ENCODE measurements at regions not wholly inside any gene's neighbourhood (a gene's known extent, or its start where the extent isn't known, plus 50 kb on each side); places are given as distances from the start of the nearest gene placed in this dataset.
"Not testable (repeated sequence)": the region's sequence is repeated elsewhere in the genome, so short reads cannot be mapped to it uniquely, and the experiment has no call there.

DNA sequence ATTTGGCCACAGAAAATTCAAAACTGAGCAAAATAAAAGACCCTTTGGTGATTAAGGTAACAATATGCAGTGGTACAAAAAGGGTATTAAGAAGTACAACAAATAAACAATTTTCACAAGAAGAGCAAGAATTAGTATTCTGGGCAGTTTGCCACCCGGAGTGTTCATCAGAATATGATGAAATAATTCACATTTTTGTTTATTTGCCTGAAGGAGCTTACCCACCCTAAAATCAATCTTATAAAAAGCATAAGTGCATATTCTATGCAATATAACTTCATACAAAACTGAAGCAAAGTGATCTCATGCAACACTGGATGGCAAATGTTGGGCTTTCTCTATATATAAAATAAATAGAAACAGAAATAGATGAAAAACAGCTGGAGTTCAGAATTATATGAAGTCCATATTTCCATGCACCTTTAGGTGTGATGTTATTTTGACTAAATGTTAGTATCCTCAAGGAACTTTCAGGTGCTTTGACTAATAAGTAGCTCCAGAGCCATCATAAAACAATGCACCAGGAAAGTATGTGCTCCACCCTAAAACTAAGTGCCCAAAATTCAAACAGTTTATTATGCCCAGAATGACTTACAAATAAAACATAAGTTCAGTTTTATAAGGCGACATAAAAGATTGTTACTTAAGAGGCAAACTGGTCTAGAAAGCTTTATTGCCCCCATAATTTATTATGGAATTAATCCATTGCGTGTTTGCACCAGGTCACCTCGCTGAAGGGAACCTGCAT lies 474.3 kb downstream of the SEMA3D start:
- no peak for TF ChIP-seq POLR2A (IDR thresholded peaks at IDR 0.05)
- TF ChIP-seq, protein P1, sequence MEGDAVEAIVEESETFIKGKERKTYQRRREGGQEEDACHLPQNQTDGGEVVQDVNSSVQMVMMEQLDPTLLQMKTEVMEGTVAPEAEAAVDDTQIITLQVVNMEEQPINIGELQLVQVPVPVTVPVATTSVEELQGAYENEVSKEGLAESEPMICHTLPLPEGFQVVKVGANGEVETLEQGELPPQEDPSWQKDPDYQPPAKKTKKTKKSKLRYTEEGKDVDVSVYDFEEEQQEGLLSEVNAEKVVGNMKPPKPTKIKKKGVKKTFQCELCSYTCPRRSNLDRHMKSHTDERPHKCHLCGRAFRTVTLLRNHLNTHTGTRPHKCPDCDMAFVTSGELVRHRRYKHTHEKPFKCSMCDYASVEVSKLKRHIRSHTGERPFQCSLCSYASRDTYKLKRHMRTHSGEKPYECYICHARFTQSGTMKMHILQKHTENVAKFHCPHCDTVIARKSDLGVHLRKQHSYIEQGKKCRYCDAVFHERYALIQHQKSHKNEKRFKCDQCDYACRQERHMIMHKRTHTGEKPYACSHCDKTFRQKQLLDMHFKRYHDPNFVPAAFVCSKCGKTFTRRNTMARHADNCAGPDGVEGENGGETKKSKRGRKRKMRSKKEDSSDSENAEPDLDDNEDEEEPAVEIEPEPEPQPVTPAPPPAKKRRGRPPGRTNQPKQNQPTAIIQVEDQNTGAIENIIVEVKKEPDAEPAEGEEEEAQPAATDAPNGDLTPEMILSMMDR (IDR thresholded peaks at IDR 0.05) = no peak
- Histone ChIP-seq H3K4me3 (replicated peaks in 1 of 3) (no peak overlapping the region), H3K36me3 (no peaks in the 10 kb centered on the region), H3K4me1 (no peaks in the 10 kb centered on the region), H3K27ac (no peak overlapping the region), H3K27me3 (no peaks in the 10 kb centered on the region), H3K9me3 (no peaks in the 10 kb centered on the region)
- intact Hi-C loops (cut with DNase I) = no loop called here
- 94 to 95% methylated on average over 4 of the region's 4 CpGs for WGBS, 2 donors
- no peak for DNase-seq

DNA sequence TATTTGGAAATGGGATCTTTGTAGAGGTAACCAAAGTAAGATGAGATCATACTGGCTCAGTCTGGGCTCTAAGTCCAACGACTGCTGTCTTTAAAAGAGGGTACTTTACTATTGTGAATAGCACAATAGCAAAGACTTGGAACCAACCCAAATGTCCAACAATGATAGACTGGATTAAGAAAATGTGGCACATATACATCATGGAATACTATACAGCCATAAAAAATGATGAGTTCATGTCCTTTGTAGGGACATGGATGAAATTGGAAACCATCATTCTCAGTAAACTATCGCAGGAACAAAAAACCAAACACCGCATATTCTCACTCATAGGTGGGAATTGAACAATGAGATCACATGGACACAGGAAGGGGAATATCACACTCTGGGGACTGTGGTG lies 476.3 kb downstream of the SEMA3D start:
- intact Hi-C loops (cut with DNase I); DNase-seq; H3K4me3 ChIP-seq (replicated peaks in 1 of 3); H3K36me3 ChIP-seq; H3K27ac ChIP-seq; H3K4me1 ChIP-seq; H3K27me3 ChIP-seq; H3K9me3 ChIP-seq: not testable (repeated sequence)
- 95 to 96% methylated on average over 3 of the region's 3 CpGs for WGBS, 2 donors

DNA sequence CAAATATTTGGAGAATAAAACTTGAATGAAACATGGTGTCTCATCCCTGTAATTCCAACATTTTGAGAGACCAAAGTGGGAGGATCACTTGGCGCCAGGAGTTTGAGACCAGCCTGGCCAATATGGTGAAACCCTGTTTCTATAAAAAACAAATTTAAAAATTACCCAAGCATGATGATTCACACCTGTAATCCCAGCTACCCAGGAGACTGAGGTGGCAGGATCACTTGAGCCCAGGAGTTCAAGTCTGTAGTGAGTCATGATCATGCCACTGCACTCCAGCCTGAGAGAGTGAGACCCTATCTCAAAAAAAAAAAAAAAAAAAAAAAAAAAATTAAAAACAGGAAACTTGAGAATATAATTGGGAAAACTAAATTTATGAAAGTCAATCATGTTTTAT lies 481.1 kb downstream of the SEMA3D start:
- Histone ChIP-seq H3K9me3 (no peaks in the 10 kb centered on the region), H3K27me3 (no peaks in the 10 kb centered on the region), H3K4me1 (no peaks in the 10 kb centered on the region), H3K27ac (no peak overlapping the region), H3K4me3 (replicated peaks in 1 of 3) (no peak overlapping the region), H3K36me3 (no peaks in the 10 kb centered on the region)
- TF ChIP-seq, protein P1 (IDR thresholded peaks at IDR 0.05) = no peak
- no peak for TF ChIP-seq POLR2A (IDR thresholded peaks at IDR 0.05)
- WGBS, 2 donors = 97 to 98% methylated on average over 1 of the region's 1 CpG
- no peak for DNase-seq
- intact Hi-C loops (cut with DNase I) = no loop called here

DNA sequence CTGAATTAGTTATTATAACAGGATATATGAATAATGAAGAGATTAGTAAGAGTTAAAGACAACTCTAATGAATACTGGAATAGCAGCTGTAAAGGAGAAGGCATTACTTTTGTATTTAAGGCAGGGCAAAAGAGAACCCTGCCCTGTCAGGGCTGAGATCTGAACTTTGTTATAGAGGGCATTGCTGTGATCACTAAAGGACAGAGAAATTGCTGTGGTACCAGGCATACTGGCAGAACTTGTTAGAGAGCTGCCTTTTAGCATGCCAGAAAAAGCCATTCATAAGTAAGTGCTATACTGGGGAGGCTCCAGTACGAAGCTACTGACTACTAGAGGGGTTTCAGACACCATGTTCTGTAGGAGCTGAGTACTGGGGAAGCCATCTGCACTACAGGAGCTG lies 481.8 kb downstream of the SEMA3D start:
- DNase-seq = no peak
- intact Hi-C loops (cut with DNase I) = no loop called here
- TF ChIP-seq, protein P1 (IDR thresholded peaks at IDR 0.05) = no peak
- no peak for TF ChIP-seq POLR2A (IDR thresholded peaks at IDR 0.05)

DNA sequence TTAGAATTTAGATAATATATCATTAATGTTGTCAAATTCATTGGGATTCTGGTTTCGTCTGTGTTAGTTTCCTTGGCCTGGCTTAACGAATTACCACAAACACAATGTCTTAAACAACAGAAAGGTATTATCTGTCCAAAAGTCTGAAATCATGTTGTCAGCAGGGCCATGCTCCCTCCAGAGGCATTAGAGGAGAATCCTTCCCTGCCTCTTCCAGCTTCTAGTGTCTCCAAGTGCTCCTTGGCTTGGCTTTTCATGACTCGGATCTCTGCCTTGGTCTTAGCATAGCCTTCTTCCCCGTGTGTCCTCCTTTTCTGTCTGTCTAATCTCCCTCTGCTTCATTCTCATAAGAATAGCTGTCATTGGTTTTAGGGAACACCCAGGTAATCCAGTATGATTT lies 482.5 kb downstream of the SEMA3D start:
- Histone ChIP-seq H3K27ac (no peak overlapping the region), H3K4me1 (no peaks in the 10 kb centered on the region), H3K36me3 (no peaks in the 10 kb centered on the region), H3K9me3 (no peaks in the 10 kb centered on the region), H3K27me3 (no peaks in the 10 kb centered on the region), H3K4me3 (replicated peaks in 1 of 3) (no peak overlapping the region)
- WGBS, 2 donors = 88 to 89% methylated on average over 4 of the region's 4 CpGs
- intact Hi-C loops (cut with DNase I) = no loop called here
- DNase-seq = no peak
- TF ChIP-seq POLR2A (IDR thresholded peaks at IDR 0.05) = no peak
- TF ChIP-seq, protein P1 (IDR thresholded peaks at IDR 0.05) = no peak

More for the DNA sequence above, 481.8 kb downstream of the SEMA3D start:
- WGBS, 2 donors = 81 to 92% methylated on average over 1 of the region's 1 CpG
- H3K36me3 ChIP-seq = no peaks in the 10 kb centered on the region
- no peaks in the 10 kb centered on the region for H3K4me1 ChIP-seq
- no peak overlapping the region for H3K4me3 ChIP-seq (replicated peaks in 1 of 3)
- H3K27me3 ChIP-seq = no peaks in the 10 kb centered on the region
- no peaks in the 10 kb centered on the region for H3K9me3 ChIP-seq
- H3K27ac ChIP-seq = no peak overlapping the region

All from thyroid gland (tissue), 4 donors.